Kidney (tissue), 13 donors: ENCODE measurements at regions not wholly inside any gene's neighbourhood (a gene's known extent, or its start where the extent isn't known, plus 50 kb on each side); places are given as distances from the start of the nearest gene placed in this dataset.

Experiments
- DNase-seq, 5 donors: peaks; one replicate each; pipeline ENCODE4 v3.0.0-alpha.2; 2013 to 2020
- FAIRE-seq: peaks from 2 replicates; lab custom pipeline; 2012; peaks lifted over from hg19 to GRCh38; lab: Jason Lieb, UNC
- H3K27ac ChIP-seq, 2 donors: one replicate each; pipeline ENCODE4 v1.7.0; 2013; ENCODE audit warnings: low read depth in 2 of 2, low read length in 2 of 2, inconsistent platforms in 1 of 2
- H3K27me3 ChIP-seq: one replicate; pipeline ENCODE4 v1.7.1; 2013; ENCODE audit warnings: low read length, inconsistent platforms; ENCODE audit not compliant: control insufficient read depth, insufficient read depth
- H3K36me3 ChIP-seq, 3 donors: one replicate each; pipeline versions ENCODE4 v1.7.0 to v1.7.1; 2013; ENCODE audit warnings: low read length in 3 of 3, control low read depth in 1 of 3, inconsistent platforms in 1 of 3; ENCODE audit not compliant: insufficient read depth in 3 of 3, control insufficient read depth in 2 of 3
- H3K4me1 ChIP-seq, 3 donors: one replicate each; pipeline versions ENCODE4 v1.7.0 to v1.7.1; 2013; ENCODE audit warnings: low read length in 3 of 3, inconsistent platforms in 1 of 3, low read depth in 1 of 3; ENCODE audit not compliant: control insufficient read depth in 2 of 3, insufficient read depth in 2 of 3
- H3K4me3 ChIP-seq, 3 donors: one replicate each; pipeline versions ENCODE4 v1.7.0 to v1.8.1; 2013; ENCODE audit warnings: low read length in 3 of 3, control low read depth in 1 of 3, inconsistent platforms in 1 of 3
- H3K9ac ChIP-seq, 3 donors: one replicate each; pipeline versions ENCODE4 v1.7.0 to v1.7.1; 2013; ENCODE audit warnings: low read length in 3 of 3, control low read depth in 1 of 3, inconsistent platforms in 1 of 3
- H3K9me3 ChIP-seq, 3 donors: one replicate each; pipeline versions ENCODE4 v1.7.0 to v1.7.1; 2013; ENCODE audit warnings: low read length in 3 of 3, control low read depth in 1 of 3, inconsistent platforms in 1 of 3; ENCODE audit not compliant: control insufficient read depth in 2 of 3, insufficient read depth in 1 of 3
- CTCF ChIP-seq: IDR thresholded peaks from 3 replicates; pipeline ENCODE4 v1.5.1; 2012; ENCODE audit warnings: mild to moderate bottlenecking, moderate library complexity, borderline replicate concordance; ENCODE audit not compliant: insufficient read depth; ENCODE audit errors: extremely low read depth
- intact Hi-C: fragments of 100-400 bp; cut with DNase I; formaldehyde crosslinking; loops from one replicate; pipeline ENCODE4 v1.11.1; 2022
- donor health status: control.
- donor health status: control.
- donor health status: control.
- donor health status: control.
- donor health status: control.
- donor health status: DM: yes; HTN: yes; CAD: no.
- donor health status: Normal renal cell carcinoma (clear cell type).

GRCh38 chr5:87079219-87079618 is 188.5 kb upstream of the RASA1 start:
- FAIRE-seq = no peak
- no peak for TF ChIP-seq CTCF

GRCh38 chr5:87081016-87081415 is 186.7 kb upstream of the RASA1 start:
- no peak overlapping the region for H3K4me3 ChIP-seq
- H3K9me3 ChIP-seq = no peaks in the 10 kb centered on the region
- H3K27me3 ChIP-seq = no peaks in the 10 kb centered on the region
- intact Hi-C loops = no loop called here
- no peak overlapping the region for H3K9ac ChIP-seq
- DNase-seq = no peak
- no peaks in the 10 kb centered on the region for H3K4me1 ChIP-seq
- H3K36me3 ChIP-seq = no peaks in the 10 kb centered on the region
- H3K27ac ChIP-seq = no peak overlapping the region
- FAIRE-seq = no peak
- TF ChIP-seq CTCF = no peak

More at GRCh38 chr5:87079219-87079618, 188.5 kb upstream of the RASA1 start:
- Histone ChIP-seq H3K9me3 (no peaks in the 10 kb centered on the region), H3K9ac (no peak overlapping the region), H3K4me3 (no peak overlapping the region), H3K27ac (no peak overlapping the region), H3K36me3 (no peaks in the 10 kb centered on the region), H3K27me3 (no peaks in the 10 kb centered on the region), H3K4me1 (no peaks in the 10 kb centered on the region)
- DNase-seq = no peak
- intact Hi-C loops = no loop called here

GRCh38 chr5:87081511-87082372 is 185.9 kb upstream of the RASA1 start:
- Histone ChIP-seq H3K27me3 (no peaks in the 10 kb centered on the region), H3K27ac (no peak overlapping the region), H3K4me1 (no peaks in the 10 kb centered on the region), H3K36me3 (no peaks in the 10 kb centered on the region), H3K9ac (no peak overlapping the region), H3K9me3 (no peaks in the 10 kb centered on the region), H3K4me3 (no peak overlapping the region)
- FAIRE-seq (no peak), DNase-seq (peak in 2 of 5 donors; percentile 14 to 25)
- no peak for TF ChIP-seq CTCF
- intact Hi-C loops = no loop called here
